H1 (cell line): ENCODE measurements at regions not wholly inside any gene's neighbourhood (a gene's known extent, or its start where the extent isn't known, plus 50 kb on each side); places are given as distances from the start of the nearest gene placed in this dataset.

Experiments used
- CHD1 ChIP-seq: IDR thresholded peaks from 2 replicates; pipeline ENCODE4 v1.6.1; 2012; ENCODE audit warnings: low read depth, low read length, improper control_type of control experiment
- CREB1 ChIP-seq: IDR thresholded peaks from 2 replicates; pipeline ENCODE4 v1.6.1; 2012; ENCODE audit warnings: inconsistent platforms
- FOSL1 ChIP-seq: IDR thresholded peaks from 2 replicates; pipeline ENCODE4 v1.6.1; 2011; ENCODE audit warnings: mild to moderate bottlenecking, low read depth, low read length, moderate library complexity; ENCODE audit not compliant: insufficient read depth
- NANOG ChIP-seq: IDR thresholded peaks from 2 replicates; pipeline ENCODE4 v1.6.1; 2011; ENCODE audit warnings: low read length, low read depth, mild to moderate bottlenecking, inconsistent platforms; ENCODE audit not compliant: insufficient read depth, poor library complexity, severe bottlenecking
- NRF1 ChIP-seq: IDR thresholded peaks from 2 replicates; pipeline ENCODE4 v1.6.1; 2011; ENCODE audit warnings: mild to moderate bottlenecking, low read depth, low read length, improper control_type of control experiment
- TAF1 ChIP-seq: IDR thresholded peaks from 2 replicates; pipeline ENCODE4 v1.6.1; 2011; ENCODE audit warnings: mild to moderate bottlenecking, low read depth, low read length
- TF ChIP-seq, protein P1 (sequence below): fragments of 300-600 bp; sonication (generic); IDR thresholded peaks from 2 replicates; pipeline ENCODE4 v1.7.1; 2012; ENCODE audit warnings: low read length, moderate library complexity, mild to moderate bottlenecking, inconsistent platforms; ENCODE audit not compliant: insufficient replicate concordance
- TF ChIP-seq, protein P2 (sequence below): IDR thresholded peaks from 2 replicates; pipeline ENCODE4 v1.6.1; 2012; ENCODE audit warnings: low read length, inconsistent platforms

DNA sequence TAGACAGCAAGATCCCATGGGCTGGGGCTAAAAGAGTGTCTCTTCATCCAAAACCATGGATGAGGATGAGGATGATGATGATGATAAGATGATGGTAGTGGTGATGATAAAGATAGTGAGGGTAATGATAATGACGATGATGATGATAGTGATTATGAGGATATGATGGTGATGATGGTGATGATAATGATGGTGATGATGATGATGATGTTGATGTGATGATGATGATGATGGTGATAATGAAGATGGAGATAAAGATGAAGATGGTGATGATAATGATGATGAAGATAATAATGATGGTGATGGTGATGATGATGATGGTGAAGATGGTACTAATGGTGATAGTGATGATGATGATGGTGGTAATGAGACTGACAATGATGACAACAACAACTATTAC is 299.5 kb downstream of the NPIPA8 start (continued):
- TF ChIP-seq, protein P1, sequence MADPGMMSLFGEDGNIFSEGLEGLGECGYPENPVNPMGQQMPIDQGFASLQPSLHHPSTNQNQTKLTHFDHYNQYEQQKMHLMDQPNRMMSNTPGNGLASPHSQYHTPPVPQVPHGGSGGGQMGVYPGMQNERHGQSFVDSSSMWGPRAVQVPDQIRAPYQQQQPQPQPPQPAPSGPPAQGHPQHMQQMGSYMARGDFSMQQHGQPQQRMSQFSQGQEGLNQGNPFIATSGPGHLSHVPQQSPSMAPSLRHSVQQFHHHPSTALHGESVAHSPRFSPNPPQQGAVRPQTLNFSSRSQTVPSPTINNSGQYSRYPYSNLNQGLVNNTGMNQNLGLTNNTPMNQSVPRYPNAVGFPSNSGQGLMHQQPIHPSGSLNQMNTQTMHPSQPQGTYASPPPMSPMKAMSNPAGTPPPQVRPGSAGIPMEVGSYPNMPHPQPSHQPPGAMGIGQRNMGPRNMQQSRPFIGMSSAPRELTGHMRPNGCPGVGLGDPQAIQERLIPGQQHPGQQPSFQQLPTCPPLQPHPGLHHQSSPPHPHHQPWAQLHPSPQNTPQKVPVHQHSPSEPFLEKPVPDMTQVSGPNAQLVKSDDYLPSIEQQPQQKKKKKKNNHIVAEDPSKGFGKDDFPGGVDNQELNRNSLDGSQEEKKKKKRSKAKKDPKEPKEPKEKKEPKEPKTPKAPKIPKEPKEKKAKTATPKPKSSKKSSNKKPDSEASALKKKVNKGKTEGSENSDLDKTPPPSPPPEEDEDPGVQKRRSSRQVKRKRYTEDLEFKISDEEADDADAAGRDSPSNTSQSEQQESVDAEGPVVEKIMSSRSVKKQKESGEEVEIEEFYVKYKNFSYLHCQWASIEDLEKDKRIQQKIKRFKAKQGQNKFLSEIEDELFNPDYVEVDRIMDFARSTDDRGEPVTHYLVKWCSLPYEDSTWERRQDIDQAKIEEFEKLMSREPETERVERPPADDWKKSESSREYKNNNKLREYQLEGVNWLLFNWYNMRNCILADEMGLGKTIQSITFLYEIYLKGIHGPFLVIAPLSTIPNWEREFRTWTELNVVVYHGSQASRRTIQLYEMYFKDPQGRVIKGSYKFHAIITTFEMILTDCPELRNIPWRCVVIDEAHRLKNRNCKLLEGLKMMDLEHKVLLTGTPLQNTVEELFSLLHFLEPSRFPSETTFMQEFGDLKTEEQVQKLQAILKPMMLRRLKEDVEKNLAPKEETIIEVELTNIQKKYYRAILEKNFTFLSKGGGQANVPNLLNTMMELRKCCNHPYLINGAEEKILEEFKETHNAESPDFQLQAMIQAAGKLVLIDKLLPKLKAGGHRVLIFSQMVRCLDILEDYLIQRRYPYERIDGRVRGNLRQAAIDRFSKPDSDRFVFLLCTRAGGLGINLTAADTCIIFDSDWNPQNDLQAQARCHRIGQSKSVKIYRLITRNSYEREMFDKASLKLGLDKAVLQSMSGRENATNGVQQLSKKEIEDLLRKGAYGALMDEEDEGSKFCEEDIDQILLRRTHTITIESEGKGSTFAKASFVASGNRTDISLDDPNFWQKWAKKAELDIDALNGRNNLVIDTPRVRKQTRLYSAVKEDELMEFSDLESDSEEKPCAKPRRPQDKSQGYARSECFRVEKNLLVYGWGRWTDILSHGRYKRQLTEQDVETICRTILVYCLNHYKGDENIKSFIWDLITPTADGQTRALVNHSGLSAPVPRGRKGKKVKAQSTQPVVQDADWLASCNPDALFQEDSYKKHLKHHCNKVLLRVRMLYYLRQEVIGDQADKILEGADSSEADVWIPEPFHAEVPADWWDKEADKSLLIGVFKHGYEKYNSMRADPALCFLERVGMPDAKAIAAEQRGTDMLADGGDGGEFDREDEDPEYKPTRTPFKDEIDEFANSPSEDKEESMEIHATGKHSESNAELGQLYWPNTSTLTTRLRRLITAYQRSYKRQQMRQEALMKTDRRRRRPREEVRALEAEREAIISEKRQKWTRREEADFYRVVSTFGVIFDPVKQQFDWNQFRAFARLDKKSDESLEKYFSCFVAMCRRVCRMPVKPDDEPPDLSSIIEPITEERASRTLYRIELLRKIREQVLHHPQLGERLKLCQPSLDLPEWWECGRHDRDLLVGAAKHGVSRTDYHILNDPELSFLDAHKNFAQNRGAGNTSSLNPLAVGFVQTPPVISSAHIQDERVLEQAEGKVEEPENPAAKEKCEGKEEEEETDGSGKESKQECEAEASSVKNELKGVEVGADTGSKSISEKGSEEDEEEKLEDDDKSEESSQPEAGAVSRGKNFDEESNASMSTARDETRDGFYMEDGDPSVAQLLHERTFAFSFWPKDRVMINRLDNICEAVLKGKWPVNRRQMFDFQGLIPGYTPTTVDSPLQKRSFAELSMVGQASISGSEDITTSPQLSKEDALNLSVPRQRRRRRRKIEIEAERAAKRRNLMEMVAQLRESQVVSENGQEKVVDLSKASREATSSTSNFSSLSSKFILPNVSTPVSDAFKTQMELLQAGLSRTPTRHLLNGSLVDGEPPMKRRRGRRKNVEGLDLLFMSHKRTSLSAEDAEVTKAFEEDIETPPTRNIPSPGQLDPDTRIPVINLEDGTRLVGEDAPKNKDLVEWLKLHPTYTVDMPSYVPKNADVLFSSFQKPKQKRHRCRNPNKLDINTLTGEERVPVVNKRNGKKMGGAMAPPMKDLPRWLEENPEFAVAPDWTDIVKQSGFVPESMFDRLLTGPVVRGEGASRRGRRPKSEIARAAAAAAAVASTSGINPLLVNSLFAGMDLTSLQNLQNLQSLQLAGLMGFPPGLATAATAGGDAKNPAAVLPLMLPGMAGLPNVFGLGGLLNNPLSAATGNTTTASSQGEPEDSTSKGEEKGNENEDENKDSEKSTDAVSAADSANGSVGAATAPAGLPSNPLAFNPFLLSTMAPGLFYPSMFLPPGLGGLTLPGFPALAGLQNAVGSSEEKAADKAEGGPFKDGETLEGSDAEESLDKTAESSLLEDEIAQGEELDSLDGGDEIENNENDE, result no peak
- TF ChIP-seq, protein P2, sequence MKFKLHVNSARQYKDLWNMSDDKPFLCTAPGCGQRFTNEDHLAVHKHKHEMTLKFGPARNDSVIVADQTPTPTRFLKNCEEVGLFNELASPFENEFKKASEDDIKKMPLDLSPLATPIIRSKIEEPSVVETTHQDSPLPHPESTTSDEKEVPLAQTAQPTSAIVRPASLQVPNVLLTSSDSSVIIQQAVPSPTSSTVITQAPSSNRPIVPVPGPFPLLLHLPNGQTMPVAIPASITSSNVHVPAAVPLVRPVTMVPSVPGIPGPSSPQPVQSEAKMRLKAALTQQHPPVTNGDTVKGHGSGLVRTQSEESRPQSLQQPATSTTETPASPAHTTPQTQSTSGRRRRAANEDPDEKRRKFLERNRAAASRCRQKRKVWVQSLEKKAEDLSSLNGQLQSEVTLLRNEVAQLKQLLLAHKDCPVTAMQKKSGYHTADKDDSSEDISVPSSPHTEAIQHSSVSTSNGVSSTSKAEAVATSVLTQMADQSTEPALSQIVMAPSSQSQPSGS, result no peak
- TF ChIP-seq CREB1, result no peak
- no peak for TF ChIP-seq NRF1
- TF ChIP-seq NANOG, result no peak
- no peak for TF ChIP-seq CHD1
- TF ChIP-seq FOSL1, result no peak
- TF ChIP-seq TAF1, result no peak
